Cerebellar nuclear complex (tissue), 1 donor: ENCODE measurements at regions not wholly inside any gene's neighbourhood (a gene's known extent, or its start where the extent isn't known, plus 50 kb on each side); places are given as distances from the start of the nearest gene placed in this dataset.

Experiments used
- DNase-seq, 2 experiments: peaks; one replicate each; lab custom pipeline; 2025; lab: John Stamatoyannopoulos, UW

DNA sequence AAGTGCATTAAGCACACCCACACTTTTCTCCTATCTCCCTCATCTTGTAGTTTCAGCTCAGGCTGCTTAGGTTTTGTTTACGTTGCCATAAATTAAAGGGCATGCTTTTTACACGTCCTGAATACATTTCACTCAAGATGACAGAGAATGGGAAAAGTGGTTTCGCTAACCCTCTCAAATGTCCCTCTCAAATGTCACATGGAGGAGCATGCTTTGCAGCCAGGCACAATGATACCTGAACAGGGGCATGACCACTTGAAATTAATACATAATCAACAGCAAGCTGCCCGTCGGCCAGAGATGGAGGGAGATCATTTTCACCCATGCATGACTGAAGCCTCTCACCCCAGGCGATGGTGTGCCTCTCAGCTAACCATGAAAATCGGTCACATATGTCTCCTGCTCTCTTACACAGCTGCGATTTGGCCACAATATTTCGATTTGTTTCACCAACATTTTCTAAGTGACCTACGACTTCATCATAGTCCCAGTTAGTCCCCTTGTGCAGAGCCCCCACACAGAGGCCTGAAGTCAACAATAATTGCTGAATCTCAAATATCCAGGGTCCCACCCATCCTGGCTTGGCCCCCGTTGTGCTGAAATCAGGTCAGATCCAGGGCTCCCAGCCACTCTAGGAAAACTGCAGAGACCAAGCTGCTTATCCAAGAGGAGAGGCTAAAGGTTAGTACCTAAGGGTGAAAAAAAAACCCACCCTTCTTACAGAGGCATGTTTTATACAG, 373.9 kb upstream of the NFE2L3 start:
- DNase-seq: no peak

GRCh38 chr7:25779002-25779546, 372.9 kb upstream of the NFE2L3 start:
- no peak for DNase-seq

DNA sequence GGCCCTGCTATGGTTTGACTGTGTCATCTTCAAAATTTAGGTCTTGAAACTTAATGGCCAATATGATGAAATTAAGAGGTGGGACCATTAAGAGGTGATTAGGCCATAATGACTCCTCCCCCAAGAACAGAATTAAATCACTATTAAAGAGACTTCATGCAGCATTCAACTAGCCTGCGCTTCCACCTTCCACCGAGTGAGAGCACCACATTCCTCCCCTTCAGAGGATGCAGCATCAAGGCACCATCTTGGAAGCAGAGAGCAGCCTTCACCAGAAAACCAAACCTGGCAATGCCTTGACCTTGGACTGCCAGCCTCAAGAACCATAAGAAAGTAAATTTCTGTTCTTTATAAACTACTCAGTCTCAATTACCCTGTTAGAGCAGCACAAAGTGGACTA, 371.1 kb upstream of the NFE2L3 start:
- DNase-seq: no peak

DNA sequence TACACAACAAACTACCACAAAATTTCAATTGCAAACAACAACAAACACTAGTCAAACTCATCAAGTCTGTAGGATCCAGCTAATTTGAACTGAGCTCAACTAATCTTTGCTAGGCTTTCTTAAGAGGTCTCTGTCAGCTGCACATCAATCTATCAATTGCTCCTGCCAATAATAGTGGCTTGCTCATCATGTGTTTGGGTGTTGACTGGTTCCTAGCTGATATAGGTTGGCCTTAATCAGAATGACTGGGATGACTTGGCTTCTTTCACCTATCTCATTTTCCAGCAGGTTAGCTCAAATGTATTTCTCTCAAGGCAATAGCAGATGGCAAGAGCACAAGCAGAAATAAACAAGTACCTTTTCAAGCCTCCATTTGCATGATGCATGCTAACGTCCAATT, 370.3 kb upstream of the NFE2L3 start:
- DNase-seq: no peak

GRCh38 chr7:25786936-25787335, 365.1 kb upstream of the NFE2L3 start:
- no peak for DNase-seq

DNA sequence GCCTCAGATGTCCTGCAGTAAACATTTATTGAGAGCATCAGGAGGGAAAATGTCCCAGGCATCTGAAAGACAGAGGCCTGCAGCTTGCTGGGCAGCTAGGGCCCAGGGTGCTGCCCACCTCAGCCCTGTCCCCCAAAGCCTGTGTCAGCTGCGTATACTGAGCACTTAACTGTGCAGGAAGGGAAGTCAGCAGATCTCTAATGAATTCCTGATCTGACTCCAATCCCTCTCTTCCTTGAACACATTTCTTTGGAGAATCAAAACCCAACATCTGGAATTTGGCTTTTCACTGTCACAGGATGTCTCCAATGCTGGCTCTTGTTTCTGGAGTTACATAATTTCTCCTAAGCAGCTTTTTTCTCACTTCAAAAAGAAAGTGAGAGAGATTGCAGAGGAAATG, 364.7 kb upstream of the NFE2L3 start:
- no peak for DNase-seq

DNA sequence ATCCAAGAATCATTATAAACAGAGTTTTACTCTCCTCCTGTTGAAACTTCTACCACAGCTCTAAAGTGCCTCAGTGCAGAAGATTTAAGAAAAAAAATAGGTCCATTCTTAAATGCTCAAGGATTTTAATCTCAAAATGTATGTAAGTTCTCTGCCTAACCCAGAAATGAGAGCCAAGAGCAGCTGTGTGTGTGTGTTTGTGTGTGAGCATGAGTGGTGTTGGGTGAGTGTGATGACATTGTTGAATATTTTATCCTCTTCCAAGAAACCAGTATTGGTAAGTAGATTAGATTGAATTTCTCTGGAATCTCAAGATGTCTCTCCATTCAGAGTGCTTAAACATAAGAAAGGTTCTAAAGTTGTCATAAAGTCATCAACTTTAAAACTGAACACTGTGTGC, 363.6 kb upstream of the NFE2L3 start:
- no peak for DNase-seq

DNA sequence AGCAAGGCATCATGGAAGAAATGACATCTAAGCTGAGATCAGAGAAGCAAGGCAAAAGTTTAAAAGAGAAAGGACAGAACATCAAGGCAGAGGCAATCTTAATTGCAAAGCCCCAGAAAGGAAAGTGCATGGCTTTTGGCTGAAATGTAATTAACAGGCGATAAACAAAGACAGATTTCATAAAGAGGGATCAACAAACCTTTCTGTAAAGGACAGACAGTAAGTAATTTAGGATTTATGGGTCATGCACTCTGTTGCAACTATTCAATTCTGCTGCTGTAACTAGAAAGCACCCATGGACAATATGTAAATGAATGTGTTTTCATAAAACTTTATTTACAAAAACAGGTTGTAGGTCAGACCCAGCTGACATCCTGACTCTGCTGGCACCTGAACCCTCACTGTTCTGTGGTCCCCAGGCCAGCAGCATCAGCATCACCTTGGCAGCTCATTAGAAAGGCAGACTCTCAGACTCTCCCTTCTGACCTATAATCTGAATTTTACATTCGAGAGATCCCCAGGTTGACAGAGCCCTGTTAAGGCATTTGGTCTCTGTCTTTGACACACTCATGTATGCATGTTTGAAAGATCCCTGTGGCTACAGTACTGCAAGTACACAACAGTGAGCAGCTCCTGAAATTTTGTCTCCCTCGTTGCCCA, 362.9 kb upstream of the NFE2L3 start:
- DNase-seq: no peak

DNA sequence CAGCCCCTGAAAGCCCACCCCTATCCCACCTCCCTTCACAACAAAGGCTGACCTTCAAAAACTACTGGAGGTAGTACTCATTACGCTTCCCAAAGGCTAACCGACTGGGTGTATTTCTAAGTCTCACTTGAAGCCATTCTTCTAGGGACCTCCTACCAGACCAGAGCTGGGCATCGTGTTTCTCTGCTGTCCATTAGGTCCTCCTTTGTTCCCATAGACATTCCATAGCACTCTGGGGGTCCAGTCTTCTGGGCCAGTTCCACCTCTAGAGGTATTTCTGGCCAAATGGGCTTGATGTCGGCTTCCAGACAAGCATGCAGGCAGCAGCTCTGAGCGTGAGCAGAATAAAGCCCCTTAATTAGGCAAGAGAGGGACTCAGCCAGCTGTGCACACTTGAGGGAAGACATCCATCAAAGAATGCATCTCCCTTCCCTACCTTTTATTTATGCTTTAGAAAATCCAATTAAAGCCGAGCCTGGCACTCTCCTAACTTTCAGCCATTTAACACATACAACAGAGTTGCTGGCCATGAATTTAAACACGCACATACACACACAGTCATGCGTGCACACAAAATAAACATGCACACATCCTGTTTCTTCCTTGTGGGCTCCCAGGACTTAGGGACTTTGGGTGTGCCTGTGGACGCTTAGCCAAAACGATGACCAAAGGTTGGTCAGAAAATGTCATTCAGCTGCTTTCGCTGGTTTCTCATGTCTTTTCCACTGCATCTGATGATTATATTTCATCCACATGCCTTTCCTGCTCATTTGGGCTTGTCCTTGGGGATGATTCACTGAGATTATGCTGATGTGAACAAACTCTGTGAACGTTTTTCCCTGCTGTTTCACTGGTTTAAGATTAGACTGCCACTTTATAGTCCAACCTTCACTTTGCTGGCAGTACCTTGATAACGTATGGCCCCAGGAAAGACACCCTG, 362.0 kb upstream of the NFE2L3 start:
- DNase-seq: no peak

GRCh38 chr7:25790963-25791362, 361.0 kb upstream of the NFE2L3 start:
- DNase-seq: no peak

GRCh38 chr7:25792586-25792985, 359.4 kb upstream of the NFE2L3 start:
- no peak for DNase-seq

DNA sequence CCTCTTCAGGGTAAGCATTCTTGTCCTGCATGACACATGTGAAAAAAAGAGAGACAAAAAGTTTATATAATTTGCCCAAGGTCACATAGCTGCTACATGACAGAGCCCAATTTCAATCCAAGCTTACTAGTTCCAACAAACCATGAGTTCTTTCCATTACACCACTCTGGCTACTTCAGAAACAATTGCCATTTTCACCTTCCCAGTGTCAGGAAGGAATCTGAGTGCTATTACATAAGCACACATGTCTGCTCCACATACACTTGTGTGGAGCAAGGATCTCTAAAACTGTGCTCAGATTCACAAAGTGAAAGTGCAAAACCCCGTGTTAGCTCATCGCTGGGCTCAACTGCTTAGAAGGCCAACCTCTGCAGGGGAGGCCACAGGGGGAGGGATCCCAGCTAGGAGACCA, 356.2 kb upstream of the NFE2L3 start:
- DNase-seq: no peak

DNA sequence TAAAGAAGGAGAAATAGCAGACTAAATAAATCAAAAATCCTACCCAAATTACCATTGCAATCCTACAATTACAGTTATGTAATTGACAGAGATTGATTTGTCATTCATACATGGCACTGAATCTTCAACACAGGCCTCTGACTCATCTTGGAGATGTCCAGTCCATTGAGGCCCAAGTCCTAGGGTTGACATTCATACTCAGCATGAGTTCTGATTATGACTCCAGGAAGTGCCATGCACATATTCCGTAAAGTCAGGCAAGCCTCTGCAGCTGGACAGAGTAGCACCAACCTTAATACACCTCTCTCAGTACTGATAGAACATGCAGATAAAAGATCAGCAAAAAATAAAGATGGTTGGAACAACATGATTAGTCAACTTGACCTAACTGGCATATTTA, 353.7 kb upstream of the NFE2L3 start:
- no peak for DNase-seq

GRCh38 chr7:25801214-25801613, 350.8 kb upstream of the NFE2L3 start:
- DNase-seq: no peak

DNA sequence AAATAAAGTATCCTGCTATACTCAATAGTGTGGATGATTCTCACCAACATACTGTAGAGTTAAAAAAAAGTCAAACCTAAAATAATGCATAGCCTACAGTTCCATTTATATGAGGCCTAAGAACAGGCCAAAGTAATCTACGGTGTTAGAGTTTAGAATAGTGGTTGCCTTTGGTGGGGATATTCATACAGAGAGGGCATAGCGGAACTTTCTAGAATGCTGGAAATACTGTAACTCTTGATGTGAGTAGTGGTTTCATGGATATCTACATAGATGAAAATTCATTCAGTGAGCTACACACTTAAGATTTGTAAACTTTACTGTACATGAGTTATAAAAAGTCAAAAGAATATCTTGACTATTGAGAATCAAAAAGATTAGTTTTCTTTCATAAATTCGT, 349.9 kb upstream of the NFE2L3 start:
- DNase-seq: no peak

DNA sequence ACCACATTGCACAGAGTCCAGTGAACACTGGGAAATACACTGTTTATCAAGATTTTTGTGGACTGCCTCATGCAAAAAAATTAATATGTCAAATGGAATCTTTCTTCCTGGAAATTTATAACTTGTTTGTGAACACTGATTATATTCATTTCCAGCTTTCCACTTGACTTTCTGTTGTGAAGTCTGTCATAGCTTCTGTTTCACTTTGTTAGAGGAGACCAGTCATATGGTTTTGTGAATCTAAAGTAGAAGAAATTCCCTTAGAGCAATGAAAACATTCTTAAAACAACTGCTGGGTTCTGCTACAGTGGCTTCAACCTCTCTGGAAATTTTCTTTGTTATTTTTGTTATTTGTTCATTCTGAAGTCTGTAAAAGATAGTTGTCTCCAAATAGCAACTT, 349.5 kb upstream of the NFE2L3 start:
- DNase-seq: no peak

GRCh38 chr7:25803117-25803887, 348.7 kb upstream of the NFE2L3 start:
- DNase-seq: no peak

- DNase-seq: no peak
Measured at GRCh38 chr7:25804154-25804553, 347.8 kb upstream of the NFE2L3 start.

DNA sequence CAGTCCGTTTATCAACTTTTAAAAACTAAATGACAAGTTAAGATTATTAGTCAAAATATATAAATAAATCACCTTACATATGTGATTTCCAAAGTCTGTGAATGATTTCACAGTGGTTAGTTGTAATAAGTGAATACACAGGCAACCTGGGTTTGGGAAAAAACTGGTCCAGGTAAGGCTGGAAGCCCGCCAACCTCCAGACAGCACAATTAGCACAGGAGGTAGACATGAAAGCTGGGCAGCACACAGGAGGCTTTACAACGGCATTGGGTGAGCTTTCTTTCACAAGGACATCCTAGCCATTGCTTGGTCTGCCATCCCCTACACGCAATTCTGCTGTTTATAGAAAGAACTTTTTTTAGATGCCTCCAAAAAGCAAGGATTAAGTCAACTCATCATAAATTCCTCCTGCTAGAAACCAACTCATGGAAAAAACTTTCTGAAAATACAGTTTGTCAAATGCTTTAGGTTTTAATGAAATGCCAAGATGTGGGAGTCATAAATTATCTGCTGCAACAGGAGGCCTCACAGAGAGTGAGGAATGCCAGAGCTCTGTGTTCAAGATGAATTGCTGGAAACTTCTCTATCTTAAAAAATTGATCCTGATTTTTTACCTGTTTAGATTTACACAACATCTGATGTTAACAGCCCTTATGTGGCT, 346.8 kb upstream of the NFE2L3 start:
- no peak for DNase-seq

DNA sequence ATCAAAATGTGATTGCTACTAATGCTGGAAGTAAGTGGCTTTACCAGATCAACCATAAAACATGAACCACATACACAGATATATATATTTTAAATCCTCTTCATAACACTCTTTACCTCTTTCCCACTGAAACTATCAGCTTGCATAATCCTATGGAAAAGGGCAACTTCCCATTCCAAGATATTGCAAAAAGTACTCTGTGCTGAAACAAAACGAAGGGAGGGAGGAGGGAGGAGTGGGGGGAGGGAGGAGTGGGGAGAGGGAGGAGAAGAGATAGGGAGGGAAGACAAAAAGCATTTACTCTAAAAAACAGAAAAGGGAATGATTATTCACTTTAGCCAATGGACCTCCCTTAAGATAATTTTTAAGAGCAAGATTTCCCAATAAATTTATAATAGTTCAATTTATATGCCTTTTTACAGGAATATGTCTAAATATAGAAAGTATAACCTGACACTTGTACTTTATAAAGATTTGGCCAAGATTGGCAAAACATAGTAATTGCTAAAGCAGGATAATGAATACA, 344.8 kb upstream of the NFE2L3 start:
- DNase-seq: no peak

GRCh38 chr7:25809441-25809840, 342.6 kb upstream of the NFE2L3 start:
- no peak for DNase-seq
